Activated CD8-positive, alpha-beta memory T cell treated with anti-CD3 and anti-CD28 coated beads, Interleukin-2, amount 10 ng/mL, durations not matched to agents 7 days and 5 days (primary cell): ENCODE measurements at regions not wholly inside any gene's neighbourhood (a gene's known extent, or its start where the extent isn't known, plus 50 kb on each side); places are given as distances from the start of the nearest gene placed in this dataset.
A peak's percentile ranks its signal among the peaks of the same experiment; 100 is the strongest.

Experiments
- ATAC-seq: fragments of 150-1000 bp; cut with Tn5 transposase; one replicate; pipeline ENCODE4 v1.10.0; 2021; ENCODE audit warnings: moderate library complexity
- CTCF ChIA-PET: fragments of 350-600 bp; sonication (Branson Sonifier 250); formaldehyde crosslinking; loops from one replicate; lab custom pipeline; 2021; ENCODE audit warnings: antibody characterized with exemption; lab: Charles Lee
- DNase-seq: peaks from one replicate; pipeline ENCODE4 v3.0.0-alpha.2; 2020
- H3K27ac Mint-ChIP-seq: one replicate; pipeline ENCODE4 v1.8.0; 2021; ENCODE audit warnings: mild to moderate bottlenecking, mixed read lengths
- H3K27me3 Mint-ChIP-seq: one replicate; pipeline ENCODE4 v1.8.0; 2021; ENCODE audit warnings: mixed read lengths
- H3K36me3 Mint-ChIP-seq: one replicate; pipeline ENCODE4 v1.8.0; 2021; ENCODE audit warnings: mild to moderate bottlenecking, mixed read lengths
- H3K4me1 Mint-ChIP-seq: one replicate; pipeline ENCODE4 v1.8.0; 2021; ENCODE audit warnings: mixed read lengths
- H3K4me3 Mint-ChIP-seq: one replicate; pipeline ENCODE4 v1.8.0; 2021; ENCODE audit warnings: mild to moderate bottlenecking, moderate library complexity, mixed read lengths
- H3K9me3 Mint-ChIP-seq: one replicate; pipeline ENCODE4 v1.8.0; 2022; ENCODE audit warnings: low read depth, mixed read lengths

DNA sequence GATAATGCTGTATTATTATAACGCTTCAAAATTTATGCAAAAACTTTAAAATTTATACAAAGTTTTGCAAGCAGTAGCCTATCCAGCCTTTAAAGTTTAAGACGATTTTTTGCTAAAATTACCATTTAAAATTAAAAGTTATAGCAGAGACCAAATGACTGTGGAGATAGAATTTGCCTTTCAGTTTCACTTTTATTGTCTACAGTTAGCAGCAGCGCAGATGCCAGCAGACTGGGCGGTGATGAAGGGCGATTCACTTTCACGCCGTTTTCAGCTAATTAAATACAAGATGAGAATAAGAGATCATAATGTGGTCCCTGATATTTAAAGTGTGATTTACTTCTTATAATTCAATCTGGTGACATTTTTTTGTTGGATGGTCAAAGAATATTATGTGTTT is 1381.5 kb upstream of the ADGRL3 start:
- ATAC-seq (peak; percentile 57), DNase-seq (no peak)
- CTCF ChIA-PET = no interaction called here
- Mint-ChIP-seq H3K4me1 (no peaks in the 10 kb centered on the region), H3K9me3 (peaks cover 5% of the 10 kb centered on the region), H3K4me3 (peak overlapping the region; percentile 51), H3K27ac (no peak overlapping the region), H3K36me3 (no peaks in the 10 kb centered on the region), H3K27me3 (no peaks in the 10 kb centered on the region)

GRCh38 chr4:59823311-59823710 is 1376.8 kb upstream of the ADGRL3 start:
- no peaks in the 10 kb centered on the region for H3K27me3 Mint-ChIP-seq
- CTCF ChIA-PET = no interaction called here
- H3K36me3 Mint-ChIP-seq = no peaks in the 10 kb centered on the region
- no peak overlapping the region for H3K4me3 Mint-ChIP-seq
- peaks cover 4% of the 10 kb centered on the region for H3K9me3 Mint-ChIP-seq
- no peak for ATAC-seq
- no peak for DNase-seq
- H3K4me1 Mint-ChIP-seq = no peaks in the 10 kb centered on the region
- no peak overlapping the region for H3K27ac Mint-ChIP-seq

DNA sequence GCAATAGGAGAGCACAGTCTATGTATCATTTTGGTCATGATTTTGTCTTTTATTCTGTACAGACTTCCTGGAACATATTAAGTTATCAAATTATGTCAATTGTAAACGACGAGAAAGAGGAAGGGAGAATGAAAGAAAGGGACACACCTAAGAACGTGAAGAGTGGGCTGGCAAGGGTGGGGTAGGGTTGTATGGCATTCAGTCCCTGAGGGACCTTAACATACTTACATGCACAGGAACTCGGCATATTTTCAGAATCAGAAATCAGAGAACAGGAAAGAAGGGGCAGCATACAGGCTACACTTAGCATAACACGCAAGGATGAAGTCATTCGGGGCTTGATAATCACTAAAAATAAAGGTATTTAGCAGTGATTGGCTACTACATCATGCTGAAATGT is 1375.0 kb upstream of the ADGRL3 start:
- Mint-ChIP-seq H3K4me1 (no peaks in the 10 kb centered on the region), H3K36me3 (no peaks in the 10 kb centered on the region), H3K27me3 (no peaks in the 10 kb centered on the region), H3K4me3 (no peak overlapping the region), H3K9me3 (peaks cover 4% of the 10 kb centered on the region), H3K27ac (no peak overlapping the region)
- ATAC-seq (no peak), DNase-seq (no peak)
- CTCF ChIA-PET = no interaction called here

- ATAC-seq (no peak), DNase-seq (no peak)
- Mint-ChIP-seq H3K4me3 (no peak overlapping the region), H3K4me1 (no peaks in the 10 kb centered on the region), H3K9me3 (no peaks in the 10 kb centered on the region), H3K27me3 (no peaks in the 10 kb centered on the region), H3K36me3 (no peaks in the 10 kb centered on the region), H3K27ac (no peak overlapping the region)
- CTCF ChIA-PET = no interaction called here
Measured at GRCh38 chr4:59831746-59832145, 1368.4 kb upstream of the ADGRL3 start.

DNA sequence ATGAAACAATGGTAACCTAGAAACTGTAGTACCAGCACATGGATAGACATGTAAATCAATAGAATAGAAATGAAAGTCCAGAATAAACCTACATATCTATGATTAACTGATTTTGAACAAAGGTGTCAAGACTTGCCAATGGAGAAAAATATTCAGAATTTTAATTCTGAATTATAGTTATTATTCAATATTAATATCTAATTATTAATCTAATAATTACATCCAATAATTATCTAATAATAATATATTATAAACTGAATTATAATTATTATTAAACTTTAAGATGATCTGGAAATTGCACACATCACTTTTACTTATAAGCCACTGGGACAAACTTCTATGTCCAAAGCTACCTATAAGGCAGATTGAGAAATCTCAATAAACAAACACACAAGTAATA is 1365.2 kb upstream of the ADGRL3 start:
- Mint-ChIP-seq H3K9me3 (no peaks in the 10 kb centered on the region), H3K4me1 (no peaks in the 10 kb centered on the region)

DNA sequence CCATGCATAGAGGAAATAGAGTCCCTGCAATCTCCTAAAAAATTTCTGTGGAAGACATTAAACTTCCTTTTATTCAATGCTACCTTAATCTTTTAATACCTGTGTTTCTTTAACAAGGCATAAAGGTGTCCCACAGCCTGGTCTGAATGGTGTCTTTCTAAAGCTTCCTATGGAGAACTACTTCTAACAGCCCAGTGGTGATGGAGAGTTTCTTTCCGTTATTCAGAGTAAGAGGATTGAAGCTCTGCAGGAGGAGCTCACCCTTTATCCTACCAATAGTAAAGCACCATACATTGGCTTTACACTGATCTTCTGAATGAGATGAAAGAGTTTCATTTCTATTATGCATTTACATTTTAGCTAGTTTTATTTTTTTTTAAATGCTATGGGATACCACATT is 1362.4 kb upstream of the ADGRL3 start:
- no peak overlapping the region for H3K4me3 Mint-ChIP-seq
- DNase-seq (no peak), ATAC-seq (no peak)
- CTCF ChIA-PET = no interaction called here
- H3K9me3 Mint-ChIP-seq = no peaks in the 10 kb centered on the region
- H3K27ac Mint-ChIP-seq = no peak overlapping the region
- H3K4me1 Mint-ChIP-seq = no peaks in the 10 kb centered on the region
- no peaks in the 10 kb centered on the region for H3K27me3 Mint-ChIP-seq
- no peaks in the 10 kb centered on the region for H3K36me3 Mint-ChIP-seq

More for the DNA sequence above, 1365.2 kb upstream of the ADGRL3 start:
- no peaks in the 10 kb centered on the region for H3K27me3 Mint-ChIP-seq
- no peak overlapping the region for H3K4me3 Mint-ChIP-seq
- CTCF ChIA-PET = no interaction called here
- H3K27ac Mint-ChIP-seq = no peak overlapping the region
- H3K36me3 Mint-ChIP-seq = no peaks in the 10 kb centered on the region
- no peak for ATAC-seq
- DNase-seq = no peak

DNA sequence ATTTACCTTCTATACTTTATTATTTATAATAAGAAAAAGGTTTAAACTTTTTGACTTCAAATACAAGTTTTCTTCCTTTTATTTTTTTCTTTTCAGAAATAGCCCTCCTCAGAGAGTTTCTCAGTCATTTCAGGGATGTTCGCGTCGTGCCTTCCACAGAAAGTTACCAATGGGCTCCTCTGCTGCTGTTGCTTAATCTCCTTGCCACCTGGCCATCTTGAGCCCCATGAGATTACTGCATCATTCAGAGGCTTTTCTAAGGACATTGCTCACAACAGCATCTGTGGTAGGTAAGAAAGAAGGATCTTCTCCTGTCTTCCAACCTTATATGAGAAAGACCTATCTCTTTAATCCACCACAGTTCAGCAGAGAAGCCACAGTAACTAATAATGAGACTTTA is 1361.9 kb upstream of the ADGRL3 start:
- DNase-seq = no peak
- CTCF ChIA-PET = no interaction called here
- Mint-ChIP-seq H3K36me3 (no peaks in the 10 kb centered on the region), H3K27me3 (no peaks in the 10 kb centered on the region), H3K4me3 (no peak overlapping the region), H3K27ac (no peak overlapping the region), H3K9me3 (no peaks in the 10 kb centered on the region), H3K4me1 (no peaks in the 10 kb centered on the region)
- ATAC-seq = no peak

- CTCF ChIA-PET = no interaction called here
- Mint-ChIP-seq H3K4me3 (no peak overlapping the region), H3K36me3 (no peaks in the 10 kb centered on the region)
Measured at GRCh38 chr4:59841698-59842097, 1358.4 kb upstream of the ADGRL3 start.

GRCh38 chr4:59848457-59848856 is 1351.7 kb upstream of the ADGRL3 start:
- H3K9me3 Mint-ChIP-seq = peaks cover 6% of the 10 kb centered on the region
- no peaks in the 10 kb centered on the region for H3K4me1 Mint-ChIP-seq
- DNase-seq (no peak), ATAC-seq (no peak)
- no peak overlapping the region for H3K4me3 Mint-ChIP-seq
- no peaks in the 10 kb centered on the region for H3K27me3 Mint-ChIP-seq
- H3K36me3 Mint-ChIP-seq = no peaks in the 10 kb centered on the region
- H3K27ac Mint-ChIP-seq = no peak overlapping the region
- CTCF ChIA-PET = no interaction called here

More at GRCh38 chr4:59841698-59842097, 1358.4 kb upstream of the ADGRL3 start:
- H3K27ac Mint-ChIP-seq = no peak overlapping the region
- no peaks in the 10 kb centered on the region for H3K4me1 Mint-ChIP-seq
- DNase-seq (no peak), ATAC-seq (no peak)
- no peaks in the 10 kb centered on the region for H3K27me3 Mint-ChIP-seq
- H3K9me3 Mint-ChIP-seq = peaks cover 4% of the 10 kb centered on the region

- DNase-seq = no peak
- H3K27me3 Mint-ChIP-seq = no peaks in the 10 kb centered on the region
- CTCF ChIA-PET = no interaction called here
- H3K4me1 Mint-ChIP-seq = no peaks in the 10 kb centered on the region
- ATAC-seq = no peak
- H3K36me3 Mint-ChIP-seq = no peaks in the 10 kb centered on the region
- H3K4me3 Mint-ChIP-seq = no peak overlapping the region
- no peak overlapping the region for H3K27ac Mint-ChIP-seq
- peaks cover 9% of the 10 kb centered on the region for H3K9me3 Mint-ChIP-seq
Measured at GRCh38 chr4:59855630-59856352, 1344.3 kb upstream of the ADGRL3 start.

- CTCF ChIA-PET = no interaction called here
- no peaks in the 10 kb centered on the region for H3K27me3 Mint-ChIP-seq
- ATAC-seq (no peak), DNase-seq (no peak)
- no peaks in the 10 kb centered on the region for H3K4me1 Mint-ChIP-seq
- no peaks in the 10 kb centered on the region for H3K36me3 Mint-ChIP-seq
- no peak overlapping the region for H3K4me3 Mint-ChIP-seq
- H3K9me3 Mint-ChIP-seq = no peaks in the 10 kb centered on the region
- no peak overlapping the region for H3K27ac Mint-ChIP-seq
Measured at GRCh38 chr4:59869056-59869455, 1331.1 kb upstream of the ADGRL3 start.

GRCh38 chr4:59869559-59869958 is 1330.6 kb upstream of the ADGRL3 start:
- CTCF ChIA-PET = no interaction called here
- H3K27ac Mint-ChIP-seq = no peak overlapping the region
- H3K9me3 Mint-ChIP-seq = no peaks in the 10 kb centered on the region

GRCh38 chr4:59881632-59882031 is 1318.5 kb upstream of the ADGRL3 start:
- no peaks in the 10 kb centered on the region for H3K27me3 Mint-ChIP-seq
- no peak for ATAC-seq
- H3K27ac Mint-ChIP-seq = no peak overlapping the region
- H3K9me3 Mint-ChIP-seq = peaks cover 12% of the 10 kb centered on the region
- H3K4me1 Mint-ChIP-seq = no peaks in the 10 kb centered on the region
- H3K4me3 Mint-ChIP-seq = no peak overlapping the region
- CTCF ChIA-PET = no interaction called here
- DNase-seq = no peak
- H3K36me3 Mint-ChIP-seq = no peaks in the 10 kb centered on the region

More at GRCh38 chr4:59869559-59869958, 1330.6 kb upstream of the ADGRL3 start:
- H3K4me3 Mint-ChIP-seq = no peak overlapping the region
- no peak for ATAC-seq
- no peaks in the 10 kb centered on the region for H3K4me1 Mint-ChIP-seq
- H3K27me3 Mint-ChIP-seq = no peaks in the 10 kb centered on the region
- no peaks in the 10 kb centered on the region for H3K36me3 Mint-ChIP-seq
- no peak for DNase-seq

DNA sequence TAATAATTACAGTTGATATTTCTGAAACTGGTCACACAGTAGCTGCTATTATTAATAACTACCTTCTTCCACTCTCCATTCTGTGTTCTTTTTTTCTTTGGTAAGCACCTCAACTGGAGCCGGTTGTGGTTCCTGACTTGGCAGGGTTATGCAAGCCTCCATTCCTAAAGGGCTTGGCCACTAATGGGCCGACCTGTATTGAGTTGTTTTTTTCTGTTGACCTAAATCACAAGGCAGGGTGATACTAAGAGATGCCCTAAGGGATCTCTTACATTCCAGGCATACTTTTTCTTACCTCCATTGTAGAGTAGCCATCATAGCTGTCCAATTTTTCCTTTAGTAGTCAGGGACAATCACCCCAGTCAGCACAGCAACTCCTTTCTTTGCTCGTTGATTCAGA is 1295.8 kb upstream of the ADGRL3 start:
- DNase-seq (no peak), ATAC-seq (no peak)
- no peak overlapping the region for H3K4me3 Mint-ChIP-seq
- H3K4me1 Mint-ChIP-seq = no peaks in the 10 kb centered on the region
- CTCF ChIA-PET = no interaction called here
- H3K27me3 Mint-ChIP-seq = no peaks in the 10 kb centered on the region
- H3K27ac Mint-ChIP-seq = no peak overlapping the region
- no peaks in the 10 kb centered on the region for H3K36me3 Mint-ChIP-seq
- peaks cover 7% of the 10 kb centered on the region for H3K9me3 Mint-ChIP-seq

DNA sequence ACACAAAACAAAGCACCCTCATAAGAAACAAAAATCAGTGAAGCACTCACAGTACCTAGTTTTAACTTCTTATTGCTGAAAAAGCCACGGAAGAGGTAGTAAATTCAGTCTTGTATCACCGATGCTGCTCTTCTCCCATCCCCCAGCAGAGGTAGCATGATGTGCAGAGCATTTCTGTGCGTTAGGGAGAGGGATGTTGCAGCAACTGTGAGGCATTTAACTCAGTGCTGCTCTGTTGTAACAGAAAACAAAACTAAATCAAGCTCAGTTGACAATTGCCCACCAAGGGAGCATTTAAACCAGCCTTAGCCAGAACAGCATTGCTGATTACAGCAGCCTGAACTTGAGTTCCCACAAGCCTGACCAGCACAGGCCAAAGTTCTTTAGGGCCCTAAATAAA is 1279.7 kb upstream of the ADGRL3 start:
- no peak for DNase-seq
- Mint-ChIP-seq H3K27ac (no peak overlapping the region), H3K36me3 (no peaks in the 10 kb centered on the region), H3K4me3 (no peak overlapping the region), H3K4me1 (no peaks in the 10 kb centered on the region), H3K9me3 (peaks cover 9% of the 10 kb centered on the region), H3K27me3 (no peaks in the 10 kb centered on the region)
- no peak for ATAC-seq
- CTCF ChIA-PET = no interaction called here
